ENCODE measurements at regions not wholly inside any gene's neighbourhood (a gene's known extent, or its start where the extent isn't known, plus 50 kb on each side); places are given as distances from the start of the nearest gene placed in this dataset.

DNA sequence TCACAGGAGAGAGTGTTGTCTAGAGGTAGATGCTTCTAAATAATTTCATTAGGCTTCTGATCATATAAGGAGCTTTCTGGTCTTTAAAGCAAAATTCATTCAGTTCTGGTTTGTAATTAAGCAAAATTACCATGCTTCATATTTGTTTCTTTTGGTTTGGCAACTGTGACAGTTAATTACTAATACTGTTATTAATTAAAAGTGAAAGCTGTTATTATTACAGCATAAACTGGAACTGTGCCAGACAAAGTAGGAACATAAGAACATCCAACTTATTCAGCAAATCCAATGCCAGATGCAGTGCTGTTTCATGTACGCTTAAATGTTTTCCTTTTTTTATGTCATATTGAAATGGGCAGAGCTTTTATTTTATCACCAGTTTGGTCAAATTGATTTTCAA lies 70.4 kb upstream of the DAB2 start:
- Histone ChIP-seq H3K9me3 (ENCODE audit: control insufficient read depth, low read length) (no peaks in the 10 kb centered on the region), H3K79me2 (no peaks in the 10 kb centered on the region), H3K9ac (no peak overlapping the region), H3K4me1 (no peaks in the 10 kb centered on the region), H3K27me3 (ENCODE audit: control insufficient read depth, insufficient read depth, low read length) (no peaks in the 10 kb centered on the region), H3K27ac (no peak overlapping the region), H3K4me2 (ENCODE audit: low read length) (no peak overlapping the region), H3K36me3 (ENCODE audit: control insufficient read depth, insufficient read depth, low read length) (no peaks in the 10 kb centered on the region), H3K4me3 (ENCODE audit: low read depth, low read length) (no peak overlapping the region), H2AFZ (no peak overlapping the region)
- TF ChIP-seq, protein P1, sequence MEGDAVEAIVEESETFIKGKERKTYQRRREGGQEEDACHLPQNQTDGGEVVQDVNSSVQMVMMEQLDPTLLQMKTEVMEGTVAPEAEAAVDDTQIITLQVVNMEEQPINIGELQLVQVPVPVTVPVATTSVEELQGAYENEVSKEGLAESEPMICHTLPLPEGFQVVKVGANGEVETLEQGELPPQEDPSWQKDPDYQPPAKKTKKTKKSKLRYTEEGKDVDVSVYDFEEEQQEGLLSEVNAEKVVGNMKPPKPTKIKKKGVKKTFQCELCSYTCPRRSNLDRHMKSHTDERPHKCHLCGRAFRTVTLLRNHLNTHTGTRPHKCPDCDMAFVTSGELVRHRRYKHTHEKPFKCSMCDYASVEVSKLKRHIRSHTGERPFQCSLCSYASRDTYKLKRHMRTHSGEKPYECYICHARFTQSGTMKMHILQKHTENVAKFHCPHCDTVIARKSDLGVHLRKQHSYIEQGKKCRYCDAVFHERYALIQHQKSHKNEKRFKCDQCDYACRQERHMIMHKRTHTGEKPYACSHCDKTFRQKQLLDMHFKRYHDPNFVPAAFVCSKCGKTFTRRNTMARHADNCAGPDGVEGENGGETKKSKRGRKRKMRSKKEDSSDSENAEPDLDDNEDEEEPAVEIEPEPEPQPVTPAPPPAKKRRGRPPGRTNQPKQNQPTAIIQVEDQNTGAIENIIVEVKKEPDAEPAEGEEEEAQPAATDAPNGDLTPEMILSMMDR (IDR thresholded peaks at IDR 0.05), result no peak

DNA sequence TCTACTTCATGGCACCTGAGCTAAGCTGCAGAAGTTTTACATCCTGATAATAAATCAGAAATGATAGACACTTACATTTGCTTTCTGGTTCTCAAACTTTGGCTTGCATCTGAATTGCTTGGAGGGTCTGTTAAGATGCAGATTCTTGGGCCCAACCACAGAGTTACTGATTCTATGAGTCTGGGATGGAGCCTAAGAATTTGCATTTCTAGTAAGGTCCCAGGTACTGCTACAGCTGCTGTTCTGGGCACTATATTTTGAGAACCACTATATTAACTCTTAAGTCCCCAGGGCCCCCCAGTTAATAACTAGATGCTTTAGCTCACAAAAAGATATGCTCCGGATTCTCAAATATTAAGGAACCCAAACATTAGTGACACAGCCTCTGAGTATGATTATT lies 69.8 kb upstream of the DAB2 start:
- H3K27ac ChIP-seq, result no peak overlapping the region
- no peaks in the 10 kb centered on the region for H3K79me2 ChIP-seq
- H3K9me3 ChIP-seq (ENCODE audit: control insufficient read depth, low read length), result no peaks in the 10 kb centered on the region
- H2AFZ ChIP-seq, result peak overlapping the region; percentile 19
- no peaks in the 10 kb centered on the region for H3K27me3 ChIP-seq (ENCODE audit: control insufficient read depth, insufficient read depth, low read length)
- no peak overlapping the region for H3K4me3 ChIP-seq (ENCODE audit: low read depth, low read length)
- H3K4me1 ChIP-seq, result no peaks in the 10 kb centered on the region
- H3K4me2 ChIP-seq (ENCODE audit: low read length), result no peak overlapping the region
- TF ChIP-seq, protein P1 (IDR thresholded peaks at IDR 0.05), result no peak
- no peaks in the 10 kb centered on the region for H3K36me3 ChIP-seq (ENCODE audit: control insufficient read depth, insufficient read depth, low read length)
- no peak overlapping the region for H3K9ac ChIP-seq

- peak overlapping the region; percentile 19 for H2AFZ ChIP-seq
- no peak overlapping the region for H3K27ac ChIP-seq
- no peak overlapping the region for H3K4me2 ChIP-seq (ENCODE audit: low read length)
- TF ChIP-seq, protein P1 (IDR thresholded peaks at IDR 0.05), result no peak
- H3K27me3 ChIP-seq (ENCODE audit: control insufficient read depth, insufficient read depth, low read length), result no peaks in the 10 kb centered on the region
- no peaks in the 10 kb centered on the region for H3K4me1 ChIP-seq
- H3K9ac ChIP-seq, result no peak overlapping the region
- H3K4me3 ChIP-seq (ENCODE audit: low read depth, low read length), result no peak overlapping the region
- no peaks in the 10 kb centered on the region for H3K79me2 ChIP-seq
- no peaks in the 10 kb centered on the region for H3K36me3 ChIP-seq (ENCODE audit: control insufficient read depth, insufficient read depth, low read length)
- no peaks in the 10 kb centered on the region for H3K9me3 ChIP-seq (ENCODE audit: control insufficient read depth, low read length)
Measured at GRCh38 chr5:39494107-39494510, 69.3 kb upstream of the DAB2 start.

DNA sequence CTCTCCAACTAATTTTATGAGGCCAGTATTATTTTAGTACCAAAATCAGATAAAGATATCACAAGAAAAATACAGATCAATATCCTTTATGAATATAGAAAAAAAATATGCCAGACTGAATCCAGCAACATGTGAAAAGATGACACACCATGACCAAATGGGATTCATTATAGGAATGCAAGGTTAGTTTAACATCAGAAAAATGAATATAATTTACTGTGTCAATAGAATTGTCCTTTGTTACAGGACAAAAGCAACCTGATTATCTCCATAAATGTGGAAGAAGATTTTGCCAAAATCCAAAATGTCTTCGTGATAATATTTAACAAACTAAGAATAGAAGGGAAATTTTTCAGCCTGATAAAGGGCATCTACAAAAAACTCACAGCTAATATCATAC lies 66.4 kb upstream of the DAB2 start:
- Histone ChIP-seq H3K4me1 (no peaks in the 10 kb centered on the region), H3K36me3 (ENCODE audit: control insufficient read depth, insufficient read depth, low read length) (no peaks in the 10 kb centered on the region), H3K27me3 (ENCODE audit: control insufficient read depth, insufficient read depth, low read length) (no peaks in the 10 kb centered on the region), H3K27ac (no peak overlapping the region), H3K4me2 (ENCODE audit: low read length) (no peak overlapping the region), H3K4me3 (ENCODE audit: low read depth, low read length) (no peak overlapping the region), H3K9ac (no peak overlapping the region), H2AFZ (no peak overlapping the region), H3K9me3 (ENCODE audit: control insufficient read depth, low read length) (no peaks in the 10 kb centered on the region), H3K79me2 (no peaks in the 10 kb centered on the region)
- TF ChIP-seq, protein P1 (IDR thresholded peaks at IDR 0.05), result no peak

- H3K36me3 ChIP-seq (ENCODE audit: control insufficient read depth, insufficient read depth, low read length), result no peaks in the 10 kb centered on the region
- no peak overlapping the region for H3K9ac ChIP-seq
- no peak overlapping the region for H3K4me3 ChIP-seq (ENCODE audit: low read depth, low read length)
- H3K27ac ChIP-seq, result no peak overlapping the region
- no peaks in the 10 kb centered on the region for H3K79me2 ChIP-seq
- H2AFZ ChIP-seq, result no peak overlapping the region
- no peak overlapping the region for H3K4me2 ChIP-seq (ENCODE audit: low read length)
- H3K9me3 ChIP-seq (ENCODE audit: control insufficient read depth, low read length), result no peaks in the 10 kb centered on the region
- H3K4me1 ChIP-seq, result no peaks in the 10 kb centered on the region
- no peaks in the 10 kb centered on the region for H3K27me3 ChIP-seq (ENCODE audit: control insufficient read depth, insufficient read depth, low read length)
- TF ChIP-seq, protein P1 (IDR thresholded peaks at IDR 0.05), result no peak
Measured at GRCh38 chr5:39489263-39489662, 64.5 kb upstream of the DAB2 start.
